ENCODE measurements at regions not wholly inside any gene's neighbourhood (a gene's known extent, or its start where the extent isn't known, plus 50 kb on each side); places are given as distances from the start of the nearest gene placed in this dataset.

DNA sequence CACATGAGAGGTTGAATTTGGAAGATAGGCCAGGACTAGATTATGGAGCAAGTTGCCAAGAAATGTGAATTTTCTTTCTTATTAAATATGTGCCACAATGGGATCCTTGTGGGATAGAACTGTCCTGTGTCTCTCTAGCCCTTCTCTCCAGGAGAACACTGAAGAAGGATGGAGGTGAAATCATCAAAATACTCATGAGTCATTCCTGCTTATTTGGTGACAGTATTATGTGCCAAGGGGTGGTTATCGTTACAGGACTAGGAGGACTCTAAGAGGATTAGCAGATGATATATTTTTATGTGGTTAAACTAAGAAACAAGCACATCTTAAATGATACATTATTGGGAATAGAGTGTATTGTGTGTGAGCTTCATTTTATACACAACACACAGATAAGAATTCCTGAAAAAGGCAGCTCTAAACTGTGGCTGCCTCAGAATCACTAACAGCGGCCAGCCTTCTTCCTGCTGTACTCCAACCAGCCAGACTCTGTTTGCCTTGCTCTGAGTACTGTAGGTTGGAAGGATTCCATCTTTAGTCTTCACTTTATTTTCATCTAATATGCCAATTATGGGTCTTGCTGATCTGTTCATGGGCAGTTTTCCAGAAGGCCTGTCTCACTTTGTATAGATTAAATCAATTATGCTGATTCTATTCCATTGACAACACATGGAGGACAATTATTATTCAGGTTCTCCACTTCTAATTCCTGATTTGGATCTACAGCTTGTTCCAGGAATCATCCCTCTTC lies 325.8 kb downstream of the ABCC12 start (continued):
- TF ChIP-seq, protein P1, sequence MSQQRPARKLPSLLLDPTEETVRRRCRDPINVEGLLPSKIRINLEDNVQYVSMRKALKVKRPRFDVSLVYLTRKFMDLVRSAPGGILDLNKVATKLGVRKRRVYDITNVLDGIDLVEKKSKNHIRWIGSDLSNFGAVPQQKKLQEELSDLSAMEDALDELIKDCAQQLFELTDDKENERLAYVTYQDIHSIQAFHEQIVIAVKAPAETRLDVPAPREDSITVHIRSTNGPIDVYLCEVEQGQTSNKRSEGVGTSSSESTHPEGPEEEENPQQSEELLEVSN (IDR thresholded peaks at IDR 0.05), result no peak
- TF ChIP-seq SIX5 (IDR thresholded peaks at IDR 0.05; ENCODE audit: low read depth, low read length), result no peak
- no peak for TF ChIP-seq RAD21 (IDR thresholded peaks at IDR 0.05 in 1 of 2, conservative IDR thresholded peaks at IDR 0.05 in 1 of 2; ENCODE audit: low read depth in 2 of 2, low read length in 2 of 2)
- TF ChIP-seq, protein P2, sequence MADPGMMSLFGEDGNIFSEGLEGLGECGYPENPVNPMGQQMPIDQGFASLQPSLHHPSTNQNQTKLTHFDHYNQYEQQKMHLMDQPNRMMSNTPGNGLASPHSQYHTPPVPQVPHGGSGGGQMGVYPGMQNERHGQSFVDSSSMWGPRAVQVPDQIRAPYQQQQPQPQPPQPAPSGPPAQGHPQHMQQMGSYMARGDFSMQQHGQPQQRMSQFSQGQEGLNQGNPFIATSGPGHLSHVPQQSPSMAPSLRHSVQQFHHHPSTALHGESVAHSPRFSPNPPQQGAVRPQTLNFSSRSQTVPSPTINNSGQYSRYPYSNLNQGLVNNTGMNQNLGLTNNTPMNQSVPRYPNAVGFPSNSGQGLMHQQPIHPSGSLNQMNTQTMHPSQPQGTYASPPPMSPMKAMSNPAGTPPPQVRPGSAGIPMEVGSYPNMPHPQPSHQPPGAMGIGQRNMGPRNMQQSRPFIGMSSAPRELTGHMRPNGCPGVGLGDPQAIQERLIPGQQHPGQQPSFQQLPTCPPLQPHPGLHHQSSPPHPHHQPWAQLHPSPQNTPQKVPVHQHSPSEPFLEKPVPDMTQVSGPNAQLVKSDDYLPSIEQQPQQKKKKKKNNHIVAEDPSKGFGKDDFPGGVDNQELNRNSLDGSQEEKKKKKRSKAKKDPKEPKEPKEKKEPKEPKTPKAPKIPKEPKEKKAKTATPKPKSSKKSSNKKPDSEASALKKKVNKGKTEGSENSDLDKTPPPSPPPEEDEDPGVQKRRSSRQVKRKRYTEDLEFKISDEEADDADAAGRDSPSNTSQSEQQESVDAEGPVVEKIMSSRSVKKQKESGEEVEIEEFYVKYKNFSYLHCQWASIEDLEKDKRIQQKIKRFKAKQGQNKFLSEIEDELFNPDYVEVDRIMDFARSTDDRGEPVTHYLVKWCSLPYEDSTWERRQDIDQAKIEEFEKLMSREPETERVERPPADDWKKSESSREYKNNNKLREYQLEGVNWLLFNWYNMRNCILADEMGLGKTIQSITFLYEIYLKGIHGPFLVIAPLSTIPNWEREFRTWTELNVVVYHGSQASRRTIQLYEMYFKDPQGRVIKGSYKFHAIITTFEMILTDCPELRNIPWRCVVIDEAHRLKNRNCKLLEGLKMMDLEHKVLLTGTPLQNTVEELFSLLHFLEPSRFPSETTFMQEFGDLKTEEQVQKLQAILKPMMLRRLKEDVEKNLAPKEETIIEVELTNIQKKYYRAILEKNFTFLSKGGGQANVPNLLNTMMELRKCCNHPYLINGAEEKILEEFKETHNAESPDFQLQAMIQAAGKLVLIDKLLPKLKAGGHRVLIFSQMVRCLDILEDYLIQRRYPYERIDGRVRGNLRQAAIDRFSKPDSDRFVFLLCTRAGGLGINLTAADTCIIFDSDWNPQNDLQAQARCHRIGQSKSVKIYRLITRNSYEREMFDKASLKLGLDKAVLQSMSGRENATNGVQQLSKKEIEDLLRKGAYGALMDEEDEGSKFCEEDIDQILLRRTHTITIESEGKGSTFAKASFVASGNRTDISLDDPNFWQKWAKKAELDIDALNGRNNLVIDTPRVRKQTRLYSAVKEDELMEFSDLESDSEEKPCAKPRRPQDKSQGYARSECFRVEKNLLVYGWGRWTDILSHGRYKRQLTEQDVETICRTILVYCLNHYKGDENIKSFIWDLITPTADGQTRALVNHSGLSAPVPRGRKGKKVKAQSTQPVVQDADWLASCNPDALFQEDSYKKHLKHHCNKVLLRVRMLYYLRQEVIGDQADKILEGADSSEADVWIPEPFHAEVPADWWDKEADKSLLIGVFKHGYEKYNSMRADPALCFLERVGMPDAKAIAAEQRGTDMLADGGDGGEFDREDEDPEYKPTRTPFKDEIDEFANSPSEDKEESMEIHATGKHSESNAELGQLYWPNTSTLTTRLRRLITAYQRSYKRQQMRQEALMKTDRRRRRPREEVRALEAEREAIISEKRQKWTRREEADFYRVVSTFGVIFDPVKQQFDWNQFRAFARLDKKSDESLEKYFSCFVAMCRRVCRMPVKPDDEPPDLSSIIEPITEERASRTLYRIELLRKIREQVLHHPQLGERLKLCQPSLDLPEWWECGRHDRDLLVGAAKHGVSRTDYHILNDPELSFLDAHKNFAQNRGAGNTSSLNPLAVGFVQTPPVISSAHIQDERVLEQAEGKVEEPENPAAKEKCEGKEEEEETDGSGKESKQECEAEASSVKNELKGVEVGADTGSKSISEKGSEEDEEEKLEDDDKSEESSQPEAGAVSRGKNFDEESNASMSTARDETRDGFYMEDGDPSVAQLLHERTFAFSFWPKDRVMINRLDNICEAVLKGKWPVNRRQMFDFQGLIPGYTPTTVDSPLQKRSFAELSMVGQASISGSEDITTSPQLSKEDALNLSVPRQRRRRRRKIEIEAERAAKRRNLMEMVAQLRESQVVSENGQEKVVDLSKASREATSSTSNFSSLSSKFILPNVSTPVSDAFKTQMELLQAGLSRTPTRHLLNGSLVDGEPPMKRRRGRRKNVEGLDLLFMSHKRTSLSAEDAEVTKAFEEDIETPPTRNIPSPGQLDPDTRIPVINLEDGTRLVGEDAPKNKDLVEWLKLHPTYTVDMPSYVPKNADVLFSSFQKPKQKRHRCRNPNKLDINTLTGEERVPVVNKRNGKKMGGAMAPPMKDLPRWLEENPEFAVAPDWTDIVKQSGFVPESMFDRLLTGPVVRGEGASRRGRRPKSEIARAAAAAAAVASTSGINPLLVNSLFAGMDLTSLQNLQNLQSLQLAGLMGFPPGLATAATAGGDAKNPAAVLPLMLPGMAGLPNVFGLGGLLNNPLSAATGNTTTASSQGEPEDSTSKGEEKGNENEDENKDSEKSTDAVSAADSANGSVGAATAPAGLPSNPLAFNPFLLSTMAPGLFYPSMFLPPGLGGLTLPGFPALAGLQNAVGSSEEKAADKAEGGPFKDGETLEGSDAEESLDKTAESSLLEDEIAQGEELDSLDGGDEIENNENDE (IDR thresholded peaks at IDR 0.05; ENCODE audit: insufficient replicate concordance, low read length), result no peak
- no peak for TF ChIP-seq TBP (IDR thresholded peaks at IDR 0.05; ENCODE audit: low read depth, low read length)
